Sciatic nerve (tissue), 2 donors: ENCODE measurements at regions not wholly inside any gene's neighbourhood (a gene's known extent, or its start where the extent isn't known, plus 50 kb on each side); places are given as distances from the start of the nearest gene placed in this dataset.

ENCODE experiments used
- ATAC-seq: fragments of 200-7000 bp; cut with Tn5 transposase; one replicate; pipeline ENCODE4 v1.9.1; 2020; ENCODE audit warnings: mild to moderate bottlenecking, moderate library complexity
- DNase-seq: peaks from one replicate; pipeline ENCODE4 v3.0.0-alpha.2; 2020; ENCODE audit warnings: low spot score
- intact Hi-C: fragments of 100-400 bp; cut with DNase I; formaldehyde crosslinking; loops from one replicate; pipeline ENCODE4 v1.14.2; 2022
- donor health status: DM: no; HTN: no; CAD: no.
- donor health status: DM: no; HTN: no; CAD: no.

DNA sequence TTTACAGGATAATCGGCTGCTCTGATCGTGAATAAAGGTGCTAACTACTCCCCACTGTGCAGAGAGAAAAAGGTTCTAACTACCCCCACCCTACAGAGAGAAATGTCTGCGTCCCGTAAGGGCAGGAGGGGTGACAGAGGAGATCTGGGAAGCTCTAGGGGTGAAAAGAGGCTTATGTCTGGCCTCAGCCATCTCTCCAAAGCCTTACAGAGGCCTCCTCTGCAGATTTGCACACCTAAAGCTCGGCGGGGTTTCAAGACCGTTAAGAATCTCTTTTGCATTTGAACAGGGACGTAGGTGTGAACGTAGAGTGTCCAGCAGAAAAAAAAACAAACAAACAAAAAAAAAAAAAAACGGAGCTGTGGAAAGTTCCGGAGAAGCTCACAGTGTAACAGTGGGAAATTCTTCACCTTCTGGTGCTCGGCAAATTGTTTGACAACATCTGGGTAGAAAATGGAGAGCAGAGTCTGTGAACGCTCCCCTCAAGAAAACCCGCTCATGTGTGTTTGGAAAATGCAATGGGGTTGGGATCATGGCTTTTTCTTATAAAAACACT, 161.0 kb downstream of the SHOX start:
- ATAC-seq, result no peak
- intact Hi-C loops, result no loop called here
- DNase-seq, result no peak

GRCh38 chrX:790783-791360, 160.3 kb downstream of the SHOX start:
- ATAC-seq (no peak), DNase-seq (no peak)
- intact Hi-C loops, result no loop called here

GRCh38 chrX:790041-790506, 159.5 kb downstream of the SHOX start:
- intact Hi-C loops, result no loop called here
- no peak for DNase-seq

GRCh38 chrX:789096-789495, 158.5 kb downstream of the SHOX start:
- intact Hi-C loops, result no loop called here
- ATAC-seq (no peak), DNase-seq (no peak)

More at GRCh38 chrX:790041-790506, 159.5 kb downstream of the SHOX start:
- no peak for ATAC-seq

- intact Hi-C loops, result no loop called here
- DNase-seq (no peak), ATAC-seq (no peak)
Measured at GRCh38 chrX:786441-786881, 155.9 kb downstream of the SHOX start.

DNA sequence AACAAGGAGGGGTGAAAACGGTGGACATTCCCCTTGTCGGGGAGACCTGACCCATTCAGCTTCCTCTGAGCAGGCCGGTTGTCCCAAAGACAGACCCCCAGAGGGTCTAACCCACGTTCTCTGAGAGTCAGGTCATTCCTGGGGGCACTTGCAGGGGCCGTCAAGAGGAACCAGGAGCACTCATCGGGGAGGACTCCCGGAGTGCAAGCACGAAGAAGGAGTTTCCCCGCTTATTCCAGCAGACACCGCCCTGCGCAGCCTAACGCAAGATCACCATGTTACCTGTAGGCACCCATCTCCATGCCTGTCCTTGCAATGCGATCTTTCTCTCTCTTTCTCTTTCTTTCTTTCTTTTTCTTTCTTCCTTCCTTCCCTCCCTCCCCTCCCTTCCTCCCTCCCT, 154.2 kb downstream of the SHOX start:
- intact Hi-C loops, result no loop called here
- ATAC-seq (no peak), DNase-seq (no peak)

GRCh38 chrX:781224-782204, 150.9 kb downstream of the SHOX start:
- no peak for DNase-seq
- intact Hi-C loops, result no loop called here

GRCh38 chrX:776529-777230, 146.1 kb downstream of the SHOX start:
- DNase-seq (no peak), ATAC-seq (no peak)
- intact Hi-C loops, result no loop called here

More at GRCh38 chrX:781224-782204, 150.9 kb downstream of the SHOX start:
- no peak for ATAC-seq

- ATAC-seq (no peak), DNase-seq (no peak)
- intact Hi-C loops, result no loop called here
Measured at GRCh38 chrX:776061-776460, 145.5 kb downstream of the SHOX start.

- intact Hi-C loops, result no loop called here
- ATAC-seq (no peak), DNase-seq (no peak)
Measured at GRCh38 chrX:774536-774935, 143.9 kb downstream of the SHOX start.

DNA sequence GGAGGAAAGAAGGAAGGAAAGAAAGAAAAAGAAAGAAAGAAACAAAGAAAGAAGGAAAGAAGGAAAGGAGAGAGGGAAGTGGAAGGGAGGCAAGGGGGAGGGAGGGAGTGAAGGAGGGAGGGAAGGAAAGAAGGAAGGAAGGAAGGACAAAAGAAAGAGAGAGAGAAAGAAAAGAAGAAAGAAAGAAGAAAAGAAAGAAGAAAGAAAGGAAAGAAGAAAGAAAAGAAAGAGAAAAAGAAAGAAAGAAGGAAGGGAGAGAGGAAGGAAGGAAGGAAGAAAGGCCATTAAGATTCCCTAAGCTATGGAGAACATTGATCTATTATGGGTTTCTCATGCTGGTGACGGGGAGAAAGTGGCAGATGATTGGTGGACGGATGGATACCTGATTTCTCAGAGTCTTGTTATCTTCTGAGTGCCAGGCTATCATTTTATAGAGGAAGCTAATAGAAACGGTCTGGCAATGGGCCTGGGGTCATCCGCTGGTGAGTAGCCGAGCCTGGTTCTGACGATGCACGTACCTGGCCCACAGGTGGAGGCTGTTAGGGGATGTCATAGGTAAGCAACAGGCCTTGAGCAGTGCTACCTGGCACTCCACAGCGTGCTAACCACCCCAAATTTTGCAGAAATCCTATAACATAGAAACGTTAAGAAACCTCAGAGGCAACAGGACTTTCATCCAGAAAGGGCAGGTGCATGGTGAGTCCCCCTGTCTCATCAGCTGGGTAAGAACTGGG, 142.9 kb downstream of the SHOX start:
- intact Hi-C loops, result no loop called here
- no peak for DNase-seq

GRCh38 chrX:771536-771935, 140.9 kb downstream of the SHOX start:
- DNase-seq (no peak), ATAC-seq (no peak)
- intact Hi-C loops, result no loop called here

More for the DNA sequence above, 142.9 kb downstream of the SHOX start:
- ATAC-seq, result no peak

GRCh38 chrX:769796-770195, 139.2 kb downstream of the SHOX start:
- DNase-seq (no peak), ATAC-seq (no peak)
- intact Hi-C loops, result no loop called here

DNA sequence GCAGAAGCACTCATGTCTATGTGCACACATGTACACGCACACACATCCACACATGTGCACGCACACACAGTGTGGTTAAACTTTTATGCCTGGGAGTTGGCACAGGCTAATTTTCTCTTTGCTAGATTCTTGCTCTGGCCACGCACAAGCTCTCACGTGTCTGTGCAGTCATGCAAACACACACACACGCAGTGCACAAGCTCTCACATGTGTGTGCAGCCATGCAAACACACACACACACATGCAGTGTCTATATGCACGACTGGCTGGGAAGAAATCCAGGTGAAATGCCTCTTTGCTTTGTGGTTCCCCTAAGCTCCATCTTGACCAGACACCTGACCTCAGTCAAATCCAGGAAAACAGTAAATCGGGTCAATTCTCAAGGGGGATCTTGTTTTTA, 138.0 kb downstream of the SHOX start:
- ATAC-seq, result no peak
- intact Hi-C loops, result no loop called here
- no peak for DNase-seq

GRCh38 chrX:758917-759316, 128.3 kb downstream of the SHOX start:
- DNase-seq (no peak), ATAC-seq (no peak)
- intact Hi-C loops, result no loop called here

DNA sequence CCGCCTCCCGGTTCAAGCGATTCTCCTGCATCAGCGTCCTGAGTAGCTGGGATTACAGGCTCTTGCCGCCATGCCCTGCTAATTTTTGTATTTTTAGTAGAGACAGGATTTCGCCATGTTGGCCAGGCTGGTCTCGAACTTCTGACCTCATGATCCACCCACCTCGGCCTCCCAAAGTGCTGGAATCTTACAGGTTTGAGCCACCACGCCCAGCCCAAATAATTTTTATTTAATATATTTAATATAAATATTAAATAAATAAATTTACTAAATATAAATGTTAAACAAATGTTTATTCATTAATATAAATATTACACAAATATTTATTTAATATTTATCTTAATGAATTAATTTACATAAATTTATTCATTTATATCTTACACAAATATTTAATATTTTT, 120.2 kb downstream of the SHOX start:
- no peak for ATAC-seq

DNA sequence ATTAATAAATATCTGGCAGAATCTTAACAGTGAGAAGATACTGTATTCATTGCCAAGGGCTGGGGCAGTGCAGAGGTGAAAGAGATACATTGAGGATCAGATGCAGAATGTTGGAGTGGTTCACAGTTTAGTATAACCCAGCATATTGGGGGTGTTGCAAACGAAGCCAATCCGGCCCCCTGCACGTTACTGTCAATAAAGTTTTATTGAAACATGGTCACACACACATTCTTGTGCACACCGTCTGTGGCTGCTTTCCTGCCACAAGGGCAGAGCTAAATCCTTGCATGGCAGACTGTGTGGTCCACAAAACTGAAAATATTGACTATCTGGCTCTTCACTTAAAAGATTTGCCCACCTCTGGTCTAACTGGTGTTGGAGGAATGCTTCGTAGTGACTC, 119.7 kb downstream of the SHOX start:
- ATAC-seq, result no peak
- intact Hi-C loops, result no loop called here
- no peak for DNase-seq

More for the DNA sequence above, 120.2 kb downstream of the SHOX start:
- intact Hi-C loops, result no loop called here
- no peak for DNase-seq

GRCh38 chrX:747176-747575, 116.6 kb downstream of the SHOX start:
- no peak for ATAC-seq
- no peak for DNase-seq
- intact Hi-C loops, result no loop called here

DNA sequence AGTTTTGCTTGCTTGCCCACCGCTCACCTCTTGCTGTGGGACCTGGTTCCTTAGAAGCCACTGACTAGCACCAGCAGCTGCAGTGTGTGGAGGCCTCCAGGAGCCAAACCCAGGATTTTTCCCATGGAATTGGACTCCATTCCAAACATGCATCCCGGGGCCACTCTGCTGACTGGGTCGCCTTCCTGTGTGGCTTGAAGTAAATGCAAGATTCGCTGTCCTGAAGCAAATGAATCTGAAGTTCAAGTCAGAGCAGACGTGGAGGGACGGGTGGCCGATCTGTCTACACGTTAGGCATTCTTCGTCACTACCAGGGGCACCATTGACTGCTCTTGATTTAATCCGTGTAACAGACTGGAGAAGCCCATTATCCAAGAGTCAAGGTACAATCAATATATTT, 109.0 kb downstream of the SHOX start:
- DNase-seq, result no peak
- ATAC-seq, result no peak
- intact Hi-C loops, result no loop called here
